ENCODE measurements at regions not wholly inside any gene's neighbourhood (a gene's known extent, or its start where the extent isn't known, plus 50 kb on each side); places are given as distances from the start of the nearest gene placed in this dataset.
A peak's percentile ranks its signal among the peaks of the same experiment; 100 is the strongest.
"Not testable (repeated sequence)": the region's sequence is repeated elsewhere in the genome, so short reads cannot be mapped to it uniquely, and the experiment has no call there.

DNA sequence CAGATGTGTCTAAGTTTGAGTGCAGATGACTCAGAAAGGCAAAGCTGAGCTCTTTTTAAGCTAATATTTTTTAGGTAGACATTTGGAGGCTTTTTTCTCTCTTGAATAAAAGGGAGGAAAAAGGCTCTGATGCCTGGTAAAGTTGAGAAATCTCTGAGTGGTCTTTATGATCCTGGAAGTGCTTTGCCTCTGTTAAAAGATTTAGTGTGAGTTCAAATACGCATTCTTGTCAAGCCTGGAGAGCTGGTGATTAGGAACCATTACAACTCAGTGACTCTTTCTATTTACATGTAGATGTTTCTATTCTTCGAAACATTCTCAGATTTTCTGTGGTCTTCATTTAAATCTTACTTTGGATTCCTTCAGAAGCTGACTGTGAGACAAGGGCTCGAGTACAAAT, 143.4 kb upstream of the MED14 start:
- in situ Hi-C loops (cut with MboI; ENCODE audit: low pct_unique_long_range_greater_than_20kb, low sequenced_read_pairs) = no loop called here
- DNase-seq = no peak

GRCh38 chrX:40879172-40879571, 143.8 kb upstream of the MED14 start:
- in situ Hi-C loops (cut with MboI; ENCODE audit: low pct_unique_long_range_greater_than_20kb, low sequenced_read_pairs) = not testable (repeated sequence)

GRCh38 chrX:40880712-40881111, 145.4 kb upstream of the MED14 start:
- no peak for DNase-seq
- in situ Hi-C loops (cut with MboI; ENCODE audit: low pct_unique_long_range_greater_than_20kb, low sequenced_read_pairs) = no loop called here

More at GRCh38 chrX:40879172-40879571, 143.8 kb upstream of the MED14 start:
- DNase-seq = not testable (repeated sequence)

DNA sequence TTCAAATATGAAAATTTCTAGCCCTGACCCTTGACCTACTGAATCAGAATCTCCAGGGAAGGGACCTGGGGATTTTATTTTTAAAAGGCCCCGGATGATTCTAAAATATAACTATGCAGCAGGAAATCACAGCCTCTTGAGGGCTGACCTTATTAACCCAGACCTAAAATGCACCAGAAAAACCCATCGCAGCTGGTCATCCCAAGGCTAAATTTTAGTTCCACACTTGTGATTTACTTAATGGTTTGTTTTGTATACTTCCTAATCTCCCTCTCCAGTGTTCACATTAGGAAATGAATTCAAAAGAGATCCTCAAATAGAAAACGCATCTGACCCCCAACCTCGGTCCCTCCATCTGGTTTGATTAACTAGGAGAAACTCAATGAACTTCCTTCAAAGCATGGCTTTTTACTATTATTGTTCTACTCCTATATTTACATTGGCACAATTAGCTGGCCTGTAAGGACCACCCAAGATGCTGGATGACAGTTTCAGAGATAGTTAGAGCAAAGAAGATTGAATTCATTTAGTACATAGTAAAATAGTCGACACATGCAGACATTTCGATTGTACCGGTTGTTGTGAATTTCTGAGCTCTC, 147.8 kb upstream of the MED14 start:
- DNase-seq = no peak
- in situ Hi-C loops (cut with MboI; ENCODE audit: low pct_unique_long_range_greater_than_20kb, low sequenced_read_pairs) = no loop called here

DNA sequence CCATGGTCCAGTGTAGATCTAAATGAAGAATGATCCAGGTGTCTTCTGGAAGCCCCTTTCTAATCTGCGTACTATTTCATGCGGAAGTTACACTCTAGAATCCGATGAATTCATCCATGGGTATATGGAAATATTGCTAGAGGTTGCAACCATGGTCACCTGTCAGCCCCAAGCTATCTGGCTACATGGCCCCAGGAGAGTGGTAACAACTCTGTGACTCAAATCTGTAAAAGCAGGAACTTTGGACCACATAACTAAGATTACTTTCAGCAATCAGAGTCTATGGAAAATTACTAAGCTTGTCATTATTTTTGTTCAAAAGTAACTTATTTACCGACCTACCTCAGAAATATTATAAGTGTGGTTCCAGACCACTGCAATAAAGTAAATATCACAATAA, 150.6 kb upstream of the MED14 start:
- in situ Hi-C loops (cut with MboI; ENCODE audit: low pct_unique_long_range_greater_than_20kb, low sequenced_read_pairs) = no loop called here

GRCh38 chrX:40887476-40887875, 152.1 kb upstream of the MED14 start:
- in situ Hi-C loops (cut with MboI; ENCODE audit: low pct_unique_long_range_greater_than_20kb, low sequenced_read_pairs) = no loop called here
- no peak for DNase-seq

More for the DNA sequence above, 150.6 kb upstream of the MED14 start:
- no peak for DNase-seq

DNA sequence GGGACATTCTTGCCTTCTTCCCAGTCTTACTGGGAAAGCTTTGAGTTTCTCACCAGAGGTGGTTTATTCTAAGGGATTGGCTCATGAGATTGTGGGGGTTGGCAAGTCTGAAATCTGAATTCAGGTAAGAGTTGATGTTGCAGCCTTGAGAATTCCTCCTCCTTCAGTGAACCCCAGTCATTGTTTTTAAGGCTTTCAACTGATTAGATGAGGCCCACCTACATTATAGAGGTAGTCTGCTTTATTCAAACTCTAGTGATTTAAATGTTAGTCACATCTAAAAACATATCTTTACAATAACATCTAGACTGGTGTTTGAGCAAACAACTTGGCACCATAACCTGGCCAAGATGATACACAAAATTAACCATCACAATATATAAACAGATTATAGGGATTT, 156.5 kb upstream of the MED14 start:
- no peak for DNase-seq
- in situ Hi-C loops (cut with MboI; ENCODE audit: low pct_unique_long_range_greater_than_20kb, low sequenced_read_pairs) = no loop called here

GRCh38 chrX:40893251-40893910, 158.0 kb upstream of the MED14 start:
- in situ Hi-C loops (cut with MboI; ENCODE audit: low pct_unique_long_range_greater_than_20kb, low sequenced_read_pairs) = no loop called here
- DNase-seq = no peak

DNA sequence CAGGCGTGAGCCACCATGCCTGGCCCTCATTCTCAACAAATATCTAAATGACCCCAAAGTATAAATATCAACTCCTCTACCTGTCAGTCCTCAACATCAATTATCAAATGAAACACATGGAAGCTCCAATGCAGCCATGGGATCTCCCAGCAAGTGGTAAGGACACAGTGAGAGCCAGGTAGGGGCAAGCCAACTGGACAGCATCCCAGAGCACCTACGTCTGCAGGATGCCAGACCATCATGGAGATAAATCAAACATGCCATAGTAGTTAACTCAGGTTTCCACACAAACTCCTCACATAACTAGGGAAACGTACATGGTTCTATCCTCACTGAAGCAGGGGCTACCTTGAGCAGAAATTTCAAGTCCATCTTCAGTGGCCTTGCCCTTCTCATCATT, 159.9 kb upstream of the MED14 start:
- no peak for DNase-seq
- in situ Hi-C loops (cut with MboI; ENCODE audit: low pct_unique_long_range_greater_than_20kb, low sequenced_read_pairs) = no loop called here

DNA sequence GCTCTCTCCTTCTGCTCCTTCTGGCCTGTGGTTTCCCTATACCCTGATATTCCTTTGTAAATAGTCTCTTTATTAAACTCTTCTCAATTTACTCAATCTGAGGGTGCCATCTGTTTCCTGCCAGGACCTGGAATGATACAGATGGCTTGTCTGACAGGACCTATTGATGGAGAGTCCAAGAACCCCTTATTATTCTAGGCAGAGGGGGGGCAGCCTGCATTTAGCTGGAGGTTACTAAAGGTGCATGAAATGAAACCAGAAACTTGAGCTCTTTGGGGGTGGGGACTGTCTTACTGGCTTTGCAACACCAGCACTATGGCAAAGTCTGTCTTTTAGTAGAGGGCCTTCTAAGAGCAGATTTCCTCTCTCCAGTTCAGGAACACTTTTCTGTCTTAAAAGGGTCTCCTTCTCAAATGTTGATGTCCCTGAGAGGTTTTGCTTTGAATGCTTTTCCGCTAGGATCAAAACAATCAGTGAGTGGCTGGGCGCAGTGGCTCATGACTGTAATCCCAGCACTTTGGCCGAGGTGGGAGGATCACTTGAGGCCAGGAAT, 162.5 kb upstream of the MED14 start:
- DNase-seq = no peak
- in situ Hi-C loops (cut with MboI; ENCODE audit: low pct_unique_long_range_greater_than_20kb, low sequenced_read_pairs) = no loop called here

- DNase-seq; in situ Hi-C loops (cut with MboI; ENCODE audit: low pct_unique_long_range_greater_than_20kb, low sequenced_read_pairs): not testable (repeated sequence)
Measured at GRCh38 chrX:40904739-40905138, 169.4 kb upstream of the MED14 start.

- in situ Hi-C loops (cut with MboI; ENCODE audit: low pct_unique_long_range_greater_than_20kb, low sequenced_read_pairs) = no loop called here
- no peak for DNase-seq
Measured at GRCh38 chrX:40908026-40908425, 172.7 kb upstream of the MED14 start.

DNA sequence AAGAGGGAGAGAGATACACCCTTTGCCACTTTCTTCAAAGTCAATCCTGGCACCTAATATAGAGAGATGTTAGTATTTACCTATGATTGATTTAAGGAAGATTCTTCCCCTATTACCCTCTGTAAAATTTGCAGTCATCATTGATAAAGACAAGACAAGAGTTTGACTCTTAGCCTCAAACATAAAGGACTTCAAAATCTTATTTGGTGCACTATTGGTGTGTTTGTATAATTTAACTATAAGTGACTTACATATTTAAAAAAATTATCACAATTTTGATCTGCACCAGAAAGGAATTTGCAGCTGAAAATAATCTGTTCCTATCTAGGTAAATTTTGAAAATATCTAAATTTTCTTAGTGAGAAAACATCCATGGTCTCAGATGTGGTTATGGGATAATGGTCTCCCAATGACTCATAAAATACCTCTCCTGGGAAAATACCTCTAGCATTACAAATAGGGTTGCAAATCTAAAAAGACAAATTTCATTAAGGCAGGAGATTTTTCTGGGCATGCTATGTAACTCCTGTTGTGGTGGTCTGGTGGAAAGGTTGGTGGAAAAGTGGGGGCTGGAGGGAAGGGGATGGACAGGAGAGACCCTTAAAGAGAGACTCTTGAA, 173.6 kb upstream of the MED14 start:
- no peak for DNase-seq
- in situ Hi-C loops (cut with MboI; ENCODE audit: low pct_unique_long_range_greater_than_20kb, low sequenced_read_pairs) = no loop called here

GRCh38 chrX:40912166-40912565, 173.1 kb upstream of the USP9X start:
- in situ Hi-C loops (cut with MboI; ENCODE audit: low pct_unique_long_range_greater_than_20kb, low sequenced_read_pairs) = no loop called here
- no peak for DNase-seq

- in situ Hi-C loops (cut with MboI; ENCODE audit: low pct_unique_long_range_greater_than_20kb, low sequenced_read_pairs) = no loop called here
- no peak for DNase-seq
Measured at GRCh38 chrX:40912576-40912975, 172.7 kb upstream of the USP9X start.

DNA sequence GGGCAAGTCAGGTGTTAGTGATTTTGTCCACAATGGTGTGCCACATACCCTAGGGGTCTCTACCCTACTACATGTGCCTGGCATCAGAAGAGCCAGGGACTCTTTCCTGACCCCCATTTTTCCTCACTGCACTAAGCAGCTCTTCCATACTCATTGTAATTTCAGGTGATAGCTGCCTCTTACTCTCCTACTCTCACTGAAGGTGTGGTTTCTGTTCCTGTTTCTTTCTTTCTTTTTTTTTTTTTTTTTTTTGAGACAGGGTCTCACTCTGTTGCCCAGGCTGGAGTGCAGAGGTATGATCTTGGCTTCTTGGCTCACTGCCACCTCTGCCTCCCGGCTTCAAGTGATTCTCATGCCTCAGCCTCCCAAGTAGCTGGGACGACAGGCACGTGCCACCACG, 164.9 kb upstream of the USP9X start:
- no peak for DNase-seq
- in situ Hi-C loops (cut with MboI; ENCODE audit: low pct_unique_long_range_greater_than_20kb, low sequenced_read_pairs) = no loop called here

GRCh38 chrX:40922307-40922706, 162.9 kb upstream of the USP9X start:
- in situ Hi-C loops (cut with MboI; ENCODE audit: low pct_unique_long_range_greater_than_20kb, low sequenced_read_pairs) = no loop called here
- DNase-seq = peak; percentile 53

DNA sequence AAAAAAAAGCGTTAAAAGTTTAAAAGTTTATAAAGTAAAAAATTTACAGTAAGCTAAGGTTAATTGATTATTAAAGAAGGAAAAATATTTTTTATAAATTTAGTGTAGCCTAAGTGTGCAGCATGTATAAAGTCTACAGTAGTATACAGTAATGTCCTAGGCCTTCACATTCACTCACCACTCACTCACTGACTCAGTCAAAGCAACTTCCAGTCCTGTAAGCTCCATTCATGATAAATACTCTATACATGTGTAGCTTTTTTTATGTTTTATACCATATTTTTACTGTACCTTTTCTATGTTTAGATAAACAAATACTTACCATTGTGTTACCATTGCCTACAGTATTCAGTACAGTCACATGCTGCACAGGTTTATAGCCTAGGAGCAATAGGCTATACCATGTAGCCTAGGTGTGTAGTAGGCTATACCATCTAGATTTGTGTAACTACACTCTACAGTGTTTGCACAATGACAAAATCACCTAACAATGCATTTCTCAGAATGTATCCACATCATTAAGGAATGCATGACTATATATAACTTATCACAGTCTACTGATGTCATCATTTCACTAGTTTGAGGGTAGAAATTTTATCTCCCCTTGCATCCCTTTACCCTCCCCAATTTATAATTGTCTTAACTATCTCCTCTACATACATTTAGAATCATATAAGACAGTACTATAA, 158.4 kb upstream of the USP9X start:
- in situ Hi-C loops (cut with MboI; ENCODE audit: low pct_unique_long_range_greater_than_20kb, low sequenced_read_pairs); DNase-seq: not testable (repeated sequence)

- DNase-seq = no peak
- in situ Hi-C loops (cut with MboI; ENCODE audit: low pct_unique_long_range_greater_than_20kb, low sequenced_read_pairs) = no loop called here
Measured at GRCh38 chrX:40928076-40928475, 157.2 kb upstream of the USP9X start.

GRCh38 chrX:40931921-40932320, 153.3 kb upstream of the USP9X start:
- in situ Hi-C loops (cut with MboI; ENCODE audit: low pct_unique_long_range_greater_than_20kb, low sequenced_read_pairs) = no loop called here
- DNase-seq = no peak
